Muscle of leg (tissue), 3 donors: ENCODE measurements at regions not wholly inside any gene's neighbourhood (a gene's known extent, or its start where the extent isn't known, plus 50 kb on each side); places are given as distances from the start of the nearest gene placed in this dataset.

Experiments used
- DNase-seq: peaks from one replicate; pipeline ENCODE4 v3.0.0; 2013
- H3K27ac ChIP-seq: one replicate; pipeline ENCODE4 v1.5.1; 2013; ENCODE audit warnings: mild to moderate bottlenecking, low read length, control low read depth
- H3K27me3 ChIP-seq: one replicate; pipeline ENCODE4 v1.6.1; 2013; ENCODE audit warnings: low read length; ENCODE audit not compliant: control insufficient read depth, insufficient read depth
- H3K36me3 ChIP-seq: one replicate; pipeline ENCODE4 v1.6.1; 2013; ENCODE audit warnings: low read length; ENCODE audit not compliant: control insufficient read depth, insufficient read depth
- H3K4me1 ChIP-seq: one replicate; pipeline ENCODE4 v1.6.1; 2013; ENCODE audit warnings: low read length; ENCODE audit not compliant: control insufficient read depth, insufficient read depth
- H3K4me3 ChIP-seq: one replicate; pipeline ENCODE4 v1.5.1; 2013; ENCODE audit warnings: low read length, control low read depth
- H3K9me3 ChIP-seq: replicated peaks from 2 replicates; pipeline ENCODE4 v1.6.1; 2013; ENCODE audit warnings: low read depth, low read length; ENCODE audit not compliant: control insufficient read depth
- WGBS: methylation state at CpG from one replicate; pipeline ENCODE4 v1.1.5; 2013; ENCODE audit warnings: missing lambda C conversion rate; ENCODE audit not compliant: insufficient coverage; 5-methylcytosine and 5-hydroxymethylcytosine counted together

GRCh38 chr4:10917566-10917965, 233.0 kb upstream of the CLNK start:
- peak; percentile 76 for DNase-seq
- no peaks in the 10 kb centered on the region for H3K36me3 ChIP-seq
- H3K4me1 ChIP-seq, result no peaks in the 10 kb centered on the region
- H3K9me3 ChIP-seq, result no peaks in the 10 kb centered on the region
- no peak overlapping the region for H3K27ac ChIP-seq
- WGBS, result no CpG with 5 or more reads among the region's 7 CpGs
- no peak overlapping the region for H3K4me3 ChIP-seq
- no peaks in the 10 kb centered on the region for H3K27me3 ChIP-seq

- DNase-seq, result no peak
- Histone ChIP-seq H3K27me3 (no peaks in the 10 kb centered on the region), H3K36me3 (no peaks in the 10 kb centered on the region), H3K27ac (no peak overlapping the region), H3K4me3 (no peak overlapping the region), H3K4me1 (no peaks in the 10 kb centered on the region), H3K9me3 (no peaks in the 10 kb centered on the region)
- WGBS, result 87% methylated on average over 4 of the region's 5 CpGs
Observed at GRCh38 chr4:10898072-10898471, 213.5 kb upstream of the CLNK start.

- H3K4me3 ChIP-seq, result no peak overlapping the region
- no peaks in the 10 kb centered on the region for H3K4me1 ChIP-seq
- no peaks in the 10 kb centered on the region for H3K9me3 ChIP-seq
- H3K27ac ChIP-seq, result no peak overlapping the region
- peak; percentile 14 for DNase-seq
- H3K36me3 ChIP-seq, result no peaks in the 10 kb centered on the region
- H3K27me3 ChIP-seq, result no peaks in the 10 kb centered on the region
- 41% methylated on average over 5 of the region's 5 CpGs for WGBS
Observed at GRCh38 chr4:10897076-10897475, 212.5 kb upstream of the CLNK start.

GRCh38 chr4:10893395-10893794, 208.8 kb upstream of the CLNK start:
- Histone ChIP-seq H3K27me3 (no peaks in the 10 kb centered on the region), H3K4me1 (no peaks in the 10 kb centered on the region), H3K9me3 (no peaks in the 10 kb centered on the region), H3K36me3 (no peaks in the 10 kb centered on the region), H3K4me3 (no peak overlapping the region), H3K27ac (no peak overlapping the region)
- no peak for DNase-seq
- no CpG with 5 or more reads among the region's 2 CpGs for WGBS

GRCh38 chr4:10891866-10892265, 207.3 kb upstream of the CLNK start:
- DNase-seq, result no peak
- Histone ChIP-seq H3K4me3 (no peak overlapping the region), H3K9me3 (no peaks in the 10 kb centered on the region), H3K4me1 (no peaks in the 10 kb centered on the region), H3K36me3 (no peaks in the 10 kb centered on the region), H3K27me3 (no peaks in the 10 kb centered on the region), H3K27ac (no peak overlapping the region)
- whole genome bisulfite sequencing, result no CpG with 5 or more reads among the region's 2 CpGs

- 94% methylated on average over 2 of the region's 4 CpGs for WGBS
- Histone ChIP-seq H3K4me3 (no peak overlapping the region), H3K27me3 (no peaks in the 10 kb centered on the region), H3K36me3 (no peaks in the 10 kb centered on the region), H3K4me1 (no peaks in the 10 kb centered on the region), H3K9me3 (no peaks in the 10 kb centered on the region), H3K27ac (no peak overlapping the region)
- no peak for DNase-seq
Observed at GRCh38 chr4:10889819-10890218, 205.3 kb upstream of the CLNK start.

GRCh38 chr4:10879411-10880110, 195.0 kb upstream of the CLNK start:
- no peaks in the 10 kb centered on the region for H3K36me3 ChIP-seq
- H3K27ac ChIP-seq, result no peak overlapping the region
- no peaks in the 10 kb centered on the region for H3K9me3 ChIP-seq
- H3K27me3 ChIP-seq, result no peaks in the 10 kb centered on the region
- no peak overlapping the region for H3K4me3 ChIP-seq
- 80% methylated on average over 2 of the region's 4 CpGs for WGBS
- DNase-seq, result no peak
- no peaks in the 10 kb centered on the region for H3K4me1 ChIP-seq

GRCh38 chr4:10878861-10879260, 194.3 kb upstream of the CLNK start:
- Histone ChIP-seq H3K27me3 (no peaks in the 10 kb centered on the region), H3K36me3 (no peaks in the 10 kb centered on the region), H3K4me3 (no peak overlapping the region), H3K4me1 (no peaks in the 10 kb centered on the region), H3K27ac (no peak overlapping the region), H3K9me3 (no peaks in the 10 kb centered on the region)
- no CpG with 5 or more reads among the region's 2 CpGs for WGBS
- no peak for DNase-seq

- H3K27me3 ChIP-seq, result no peaks in the 10 kb centered on the region
- no peaks in the 10 kb centered on the region for H3K4me1 ChIP-seq
- no peaks in the 10 kb centered on the region for H3K36me3 ChIP-seq
- DNase-seq, result no peak
- no peak overlapping the region for H3K27ac ChIP-seq
- H3K4me3 ChIP-seq, result no peak overlapping the region
- no peaks in the 10 kb centered on the region for H3K9me3 ChIP-seq
Observed at GRCh38 chr4:10877076-10877475, 192.5 kb upstream of the CLNK start.

GRCh38 chr4:10875144-10875799, 190.7 kb upstream of the CLNK start:
- WGBS, result no CpG with 5 or more reads among the region's 2 CpGs
- Histone ChIP-seq H3K27me3 (no peaks in the 10 kb centered on the region), H3K27ac (no peak overlapping the region), H3K9me3 (no peaks in the 10 kb centered on the region), H3K4me3 (no peak overlapping the region), H3K36me3 (no peaks in the 10 kb centered on the region), H3K4me1 (no peaks in the 10 kb centered on the region)
- DNase-seq, result no peak
